ENCODE measurements at regions not wholly inside any gene's neighbourhood (a gene's known extent, or its start where the extent isn't known, plus 50 kb on each side); places are given as distances from the start of the nearest gene placed in this dataset.

GRCh38 chr20:22918286-22918983 is 116.7 kb upstream of the SSTR4 start:
- Histone ChIP-seq H3K9ac (ENCODE audit: low read depth in 1 of 2, low read length in 2 of 2) (no peak overlapping the region), H3K4me1 (ENCODE audit: control insufficient read depth in 4 of 4, insufficient read depth in 4 of 4, low read length in 3 of 4) (no peaks in the 10 kb centered on the region), H3K27ac (ENCODE audit: low read depth in 1 of 2, low read length in 2 of 2) (no peak overlapping the region), H3K4me3 (ENCODE audit: low read depth in 1 of 3, low read length in 3 of 3) (no peak overlapping the region), H3K36me3 (ENCODE audit: control insufficient read depth in 4 of 4, insufficient read depth in 3 of 4, low read depth in 1 of 4, low read length in 3 of 4) (no peaks in the 10 kb centered on the region), H3K27me3 (ENCODE audit: control insufficient read depth in 4 of 4, insufficient read depth in 4 of 4, low read length in 3 of 4) (no peaks in the 10 kb centered on the region), H3K9me3 (ENCODE audit: control insufficient read depth in 4 of 4, low read length in 3 of 4) (peaks cover 0 to 4% (median 0%) of the 10 kb centered on the region in 4 donors)
- DNase-seq (ENCODE audit: low spot score): no peak
- TF ChIP-seq MAX (IDR thresholded peaks at IDR 0.05): no peak
- no peak for TF ChIP-seq ATF3 (IDR thresholded peaks at IDR 0.05)
- no peak for TF ChIP-seq ZBTB33 (IDR thresholded peaks at IDR 0.05)

GRCh38 chr20:22920898-22921297 is 114.2 kb upstream of the SSTR4 start:
- Histone ChIP-seq H3K9ac (ENCODE audit: low read depth in 1 of 2, low read length in 2 of 2) (no peak overlapping the region), H3K4me1 (ENCODE audit: control insufficient read depth in 4 of 4, insufficient read depth in 4 of 4, low read length in 3 of 4) (no peaks in the 10 kb centered on the region), H3K4me3 (ENCODE audit: low read depth in 1 of 3, low read length in 3 of 3) (no peak overlapping the region), H3K9me3 (ENCODE audit: control insufficient read depth in 4 of 4, low read length in 3 of 4) (peaks cover 0 to 4% (median 0%) of the 10 kb centered on the region in 4 donors), H3K27ac (ENCODE audit: low read depth in 1 of 2, low read length in 2 of 2) (no peak overlapping the region), H3K27me3 (ENCODE audit: control insufficient read depth in 4 of 4, insufficient read depth in 4 of 4, low read length in 3 of 4) (no peaks in the 10 kb centered on the region), H3K36me3 (ENCODE audit: control insufficient read depth in 4 of 4, insufficient read depth in 3 of 4, low read depth in 1 of 4, low read length in 3 of 4) (no peaks in the 10 kb centered on the region)
- WGBS: 75% methylated on average over 5 of the region's 5 CpGs
- TF ChIP-seq GABPA (IDR thresholded peaks at IDR 0.05 in 1 of 2, conservative IDR thresholded peaks at IDR 0.05 in 1 of 2): no peak
- no peak for DNase-seq (ENCODE audit: low spot score)

GRCh38 chr20:22921595-22922421 is 113.3 kb upstream of the SSTR4 start:
- no peaks in the 10 kb centered on the region for H3K36me3 ChIP-seq (ENCODE audit: control insufficient read depth in 4 of 4, insufficient read depth in 3 of 4, low read depth in 1 of 4, low read length in 3 of 4)
- H3K4me3 ChIP-seq (ENCODE audit: low read depth in 1 of 3, low read length in 3 of 3): no peak overlapping the region
- WGBS: 69% methylated on average over 7 of the region's 7 CpGs
- no peaks in the 10 kb centered on the region for H3K27me3 ChIP-seq (ENCODE audit: control insufficient read depth in 4 of 4, insufficient read depth in 4 of 4, low read length in 3 of 4)
- H3K9ac ChIP-seq (ENCODE audit: low read depth in 1 of 2, low read length in 2 of 2): no peak overlapping the region
- peaks cover 0 to under 1% (median 0%) of the 10 kb centered on the region in 4 donors for H3K9me3 ChIP-seq (ENCODE audit: control insufficient read depth in 4 of 4, low read length in 3 of 4)
- no peak for TF ChIP-seq ATF3 (IDR thresholded peaks at IDR 0.05)
- TF ChIP-seq ZBTB33 (IDR thresholded peaks at IDR 0.05): no peak
- no peak for TF ChIP-seq EGR1 (IDR thresholded peaks at IDR 0.05; ENCODE audit: low read depth in 2 of 2)
- no peak for TF ChIP-seq MAX (IDR thresholded peaks at IDR 0.05)
- no peak for TF ChIP-seq CTCF (IDR thresholded peaks at IDR 0.05; ENCODE audit: low read depth, low read length, missing input control)
- TF ChIP-seq NR2F2 (IDR thresholded peaks at IDR 0.05): no peak
- TF ChIP-seq SP1 (IDR thresholded peaks at IDR 0.05): no peak
- no peak for TF ChIP-seq REST (IDR thresholded peaks at IDR 0.05)
- no peak for DNase-seq (ENCODE audit: low spot score)
- no peak overlapping the region for H3K27ac ChIP-seq (ENCODE audit: low read depth in 1 of 2, low read length in 2 of 2)
- no peaks in the 10 kb centered on the region for H3K4me1 ChIP-seq (ENCODE audit: control insufficient read depth in 4 of 4, insufficient read depth in 4 of 4, low read length in 3 of 4)
